CD4-positive, alpha-beta T cell treated with Interferon alpha-2 for 1 hour (primary cell): ENCODE measurements at regions not wholly inside any gene's neighbourhood (a gene's known extent, or its start where the extent isn't known, plus 50 kb on each side); places are given as distances from the start of the nearest gene placed in this dataset.

ENCODE experiments used
- DNase-seq, 2 donors: peaks; one replicate each; pipeline ENCODE4 v3.0.0-alpha.2; 2020 to 2022

GRCh38 chr4:107220976-107221375 lies 184.9 kb upstream of the DKK2 start:
- no peak for DNase-seq

DNA sequence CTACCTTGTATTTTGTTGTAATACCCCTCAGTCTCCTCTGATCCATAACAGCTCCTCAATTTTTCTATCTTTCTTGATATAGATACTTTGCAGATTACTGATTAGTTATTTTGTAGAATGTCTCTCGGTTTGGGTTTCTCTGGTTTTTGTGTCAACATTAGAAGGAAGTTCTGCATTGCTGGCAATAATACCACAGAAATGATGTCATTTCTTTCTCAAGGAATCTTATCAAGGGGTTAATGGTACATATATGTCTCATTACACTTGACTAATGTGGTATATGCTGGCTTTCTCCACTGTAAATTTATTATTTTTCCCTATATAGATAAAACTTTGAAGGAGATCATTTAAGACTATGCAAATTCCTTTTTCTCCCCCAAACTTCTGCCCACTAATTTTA lies 183.6 kb upstream of the DKK2 start:
- no peak for DNase-seq

DNA sequence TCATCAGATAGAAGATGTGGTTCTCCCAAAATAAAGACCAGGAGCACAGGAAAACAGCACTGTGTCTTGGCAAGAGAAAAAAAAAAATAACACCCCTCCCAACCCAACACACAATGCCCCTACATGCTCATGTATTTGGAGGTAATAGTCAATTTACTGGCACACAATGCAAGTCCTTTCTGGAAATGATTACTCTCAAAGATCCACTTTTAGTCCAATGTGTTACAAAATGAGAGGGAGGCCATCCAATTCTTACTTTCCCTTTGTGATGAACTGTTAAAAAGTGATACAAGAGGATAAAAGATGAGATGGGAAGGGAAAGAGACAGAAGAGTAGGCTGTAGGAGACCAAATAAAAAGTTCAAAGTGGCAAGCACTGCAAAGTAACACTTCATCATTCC lies 180.3 kb upstream of the DKK2 start:
- DNase-seq: no peak

DNA sequence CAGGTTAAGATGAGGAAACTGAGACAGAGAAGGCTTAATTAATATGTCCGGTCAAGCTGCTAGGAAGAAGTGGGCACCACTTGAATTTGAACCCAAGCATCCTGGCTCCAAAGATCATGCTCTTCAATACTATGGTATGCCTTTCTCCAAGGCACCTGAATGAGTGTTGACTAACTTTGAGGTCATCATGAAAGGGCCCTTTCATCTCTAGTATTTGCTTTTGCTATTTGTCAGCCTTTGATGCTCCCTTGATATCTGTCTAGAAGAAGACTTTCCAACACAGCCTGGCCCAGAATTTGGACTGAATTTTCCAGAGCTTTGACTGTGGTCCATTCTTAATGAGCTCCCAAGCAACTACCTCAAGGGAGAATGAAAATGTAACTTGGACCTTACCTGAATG lies 179.1 kb upstream of the DKK2 start:
- DNase-seq: no peak

DNA sequence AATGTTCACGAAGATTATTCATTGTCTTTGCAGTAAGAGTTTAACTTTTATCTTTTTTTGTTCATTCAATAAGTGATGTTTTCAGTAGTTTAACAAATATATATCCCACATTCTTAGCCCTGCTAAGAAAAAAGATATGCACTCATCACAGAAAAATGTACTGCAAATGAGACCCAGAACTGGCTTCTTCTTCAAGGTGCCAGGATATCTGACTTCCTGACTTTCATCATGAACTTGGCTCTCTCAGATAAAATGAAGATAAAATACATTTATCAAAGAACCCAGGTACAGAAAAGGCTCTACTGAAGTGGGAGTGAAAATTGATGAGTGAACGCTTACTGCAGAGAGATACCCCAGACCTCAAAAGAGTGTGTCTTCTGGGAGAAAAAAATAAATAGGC lies 177.8 kb upstream of the DKK2 start:
- no peak for DNase-seq

GRCh38 chr4:107213410-107213809 lies 177.3 kb upstream of the DKK2 start:
- DNase-seq: no peak

DNA sequence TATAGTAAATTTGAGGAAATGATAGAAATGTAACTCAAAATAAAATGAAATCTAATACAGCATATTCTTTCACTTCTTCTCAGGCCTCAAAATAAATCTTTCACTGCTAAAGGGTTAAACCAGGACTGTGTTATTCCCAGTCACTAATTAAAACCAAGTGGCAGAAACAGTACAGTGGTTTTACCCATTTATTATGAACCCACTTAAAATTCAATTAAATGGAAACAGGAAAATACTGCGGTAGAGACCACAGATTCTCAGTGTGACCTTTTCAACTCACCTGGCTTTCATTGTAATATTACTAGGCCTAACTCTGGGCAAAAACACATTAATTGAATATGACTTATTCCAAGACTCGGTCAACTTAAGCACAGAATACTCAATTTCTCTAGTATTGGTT lies 176.5 kb upstream of the DKK2 start:
- no peak for DNase-seq

DNA sequence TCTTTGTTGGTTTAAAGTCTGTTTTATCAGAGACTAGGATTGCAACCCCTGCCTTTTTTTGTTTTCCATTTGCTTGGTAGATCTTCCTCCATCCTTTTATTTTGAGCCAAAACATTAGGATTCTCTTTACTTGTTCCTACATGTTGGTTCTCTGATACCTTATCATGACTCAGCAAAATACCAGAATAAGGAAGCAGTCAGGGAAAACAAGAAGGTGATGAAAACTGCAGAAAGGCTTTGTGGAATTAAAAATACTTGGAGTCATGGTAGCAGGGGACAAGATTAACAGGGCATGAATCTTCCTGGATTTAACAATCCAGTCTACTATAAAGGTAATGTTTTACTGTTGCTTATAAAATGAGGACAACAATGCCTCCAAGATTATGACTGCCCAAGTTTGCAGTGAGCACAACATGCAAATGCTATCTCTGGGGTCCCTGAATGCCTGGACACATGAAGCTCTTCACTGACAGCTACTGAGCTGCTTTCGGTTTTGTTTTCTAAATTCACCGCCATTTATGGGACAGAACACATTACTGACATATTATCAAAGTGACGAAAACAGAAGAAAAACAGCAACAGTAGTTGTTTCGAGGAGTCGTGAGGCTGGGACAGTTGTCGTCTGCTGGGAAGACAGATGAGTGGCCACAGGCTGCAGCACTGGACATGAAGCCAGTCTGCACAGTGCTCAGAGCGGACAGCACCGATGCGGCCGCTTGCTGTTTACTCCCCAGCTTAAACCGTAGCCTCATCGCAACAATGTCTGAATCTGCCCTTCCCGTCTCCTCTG lies 174.5 kb upstream of the DKK2 start:
- no peak for DNase-seq

DNA sequence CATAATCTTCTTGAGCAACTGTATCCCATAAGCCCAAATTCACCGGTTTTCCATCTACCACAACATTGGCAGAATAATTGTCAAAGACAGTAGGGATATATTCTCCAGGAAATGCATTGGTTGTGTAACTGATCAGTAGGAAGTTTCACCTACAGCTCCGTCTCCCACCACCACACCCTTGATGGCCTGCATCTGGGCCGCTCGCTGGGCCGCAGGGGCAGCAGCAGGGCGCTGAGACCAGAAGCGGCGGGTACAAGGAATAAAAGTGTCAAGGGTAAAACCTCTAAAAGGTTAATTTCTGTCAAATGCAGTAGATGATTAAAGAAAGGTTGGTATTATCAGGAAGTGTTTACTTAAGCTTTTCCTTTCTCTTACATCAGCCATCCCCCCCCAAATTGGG lies 167.6 kb upstream of the DKK2 start:
- no peak for DNase-seq

GRCh38 chr4:107202744-107203143 lies 166.6 kb upstream of the DKK2 start:
- no peak for DNase-seq

DNA sequence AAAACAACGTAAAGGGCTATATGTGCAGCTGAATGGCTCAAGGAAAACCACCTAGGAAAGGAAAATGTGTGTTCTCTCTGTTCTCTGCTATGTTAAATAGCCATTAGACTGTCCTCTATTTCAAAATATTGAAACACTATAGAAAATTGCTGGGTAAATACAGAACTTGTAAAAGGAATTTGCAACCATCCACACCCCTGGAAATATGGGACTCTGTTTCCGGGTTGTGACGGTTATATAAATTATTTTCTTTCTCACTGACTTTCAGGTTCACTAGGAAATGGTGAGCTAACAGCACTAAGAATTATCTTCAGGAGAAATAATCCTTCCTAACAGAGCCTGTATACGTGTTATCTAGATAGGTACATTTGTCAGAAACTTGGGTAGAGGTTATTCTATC lies 161.0 kb upstream of the DKK2 start:
- no peak for DNase-seq

GRCh38 chr4:107196312-107196711 lies 160.2 kb upstream of the DKK2 start:
- no peak for DNase-seq

DNA sequence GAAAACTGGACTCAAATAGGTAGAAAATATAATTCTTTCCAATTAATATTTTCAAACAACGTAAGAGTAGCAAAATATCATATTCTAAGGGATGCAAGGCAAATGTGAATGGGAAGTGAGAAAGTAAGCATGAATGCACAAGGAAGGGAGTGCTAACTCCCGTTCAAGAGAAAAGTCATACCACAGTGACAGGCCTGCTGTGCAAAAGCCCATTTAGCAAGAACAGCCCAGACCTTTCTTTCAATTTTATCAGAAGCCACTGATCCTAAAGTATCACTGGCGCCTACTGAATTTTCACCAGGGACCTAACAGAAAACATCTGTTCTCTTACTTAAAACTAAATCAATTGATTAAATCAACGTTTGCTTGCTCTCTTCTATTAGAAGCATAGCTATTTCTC lies 157.9 kb upstream of the DKK2 start:
- no peak for DNase-seq

- DNase-seq: no peak
Measured at GRCh38 chr4:107192601-107193000, 156.5 kb upstream of the DKK2 start.

DNA sequence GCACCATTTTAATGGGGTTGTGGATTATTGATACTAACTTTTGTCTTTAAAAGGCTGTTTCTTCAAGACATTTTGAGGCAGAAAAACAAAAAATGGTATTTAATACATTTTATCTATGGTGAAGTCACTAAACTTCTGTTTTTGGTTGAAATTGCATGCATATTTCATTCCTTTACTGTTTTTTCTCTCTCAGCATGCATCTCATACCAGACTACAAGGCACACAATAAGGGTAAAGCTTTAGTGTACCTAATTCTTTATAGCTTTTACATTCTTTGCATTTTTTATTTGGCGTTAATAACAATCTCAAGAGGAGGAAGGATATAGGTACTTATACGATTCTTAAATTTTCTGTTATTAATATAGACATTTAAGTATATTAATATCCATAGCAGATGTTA lies 151.0 kb upstream of the DKK2 start:
- DNase-seq: no peak

DNA sequence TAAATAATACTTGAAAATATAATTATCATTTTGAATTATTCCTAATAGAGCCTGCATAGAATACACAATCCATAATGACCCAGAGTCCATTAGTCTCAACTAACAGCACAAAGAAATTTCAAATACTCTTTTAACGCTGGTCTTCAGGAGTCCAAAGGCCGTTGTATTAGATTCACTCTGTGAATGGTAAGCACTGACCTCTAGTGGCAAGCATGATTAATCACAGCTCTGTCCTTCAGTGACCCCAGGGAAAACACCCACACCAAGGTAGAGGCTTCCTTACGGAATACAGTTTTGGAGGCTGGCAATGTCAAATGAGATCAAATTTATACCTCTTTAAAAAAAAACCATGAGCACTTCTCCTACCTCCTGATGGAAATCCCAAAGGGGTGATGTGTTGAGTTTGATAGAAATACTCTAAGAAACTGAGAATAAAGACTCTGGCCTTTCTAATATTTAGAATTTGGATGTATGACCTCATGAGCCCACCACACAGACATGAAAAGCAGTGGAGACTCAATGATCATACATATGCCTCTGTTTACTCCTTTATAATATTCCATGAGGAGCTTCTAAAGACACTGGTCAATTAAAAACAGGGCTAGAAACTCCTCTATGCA lies 147.2 kb upstream of the DKK2 start:
- DNase-seq: peak in 1 of 2 donors; percentile 35

DNA sequence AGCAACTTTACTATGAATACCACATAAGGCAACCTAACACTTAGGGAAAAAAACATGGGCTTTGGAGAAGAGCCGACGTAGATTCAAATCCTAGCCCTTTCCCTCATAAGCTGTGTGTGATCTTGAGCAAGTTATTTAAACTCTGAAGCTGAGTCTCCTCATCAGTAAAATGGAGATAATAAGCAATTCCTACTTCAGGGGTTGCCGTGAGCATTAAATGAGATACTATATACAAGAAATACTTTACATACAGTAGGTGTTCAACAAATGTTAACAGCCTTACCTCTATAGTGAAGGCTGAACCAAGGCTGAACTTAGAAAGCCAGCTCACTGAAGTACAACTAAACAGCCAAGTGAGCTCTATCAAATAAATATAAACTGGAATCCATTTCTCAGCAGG lies 146.2 kb upstream of the DKK2 start:
- DNase-seq: no peak

- no peak for DNase-seq
Measured at GRCh38 chr4:107166873-107167450, 130.8 kb upstream of the DKK2 start.

DNA sequence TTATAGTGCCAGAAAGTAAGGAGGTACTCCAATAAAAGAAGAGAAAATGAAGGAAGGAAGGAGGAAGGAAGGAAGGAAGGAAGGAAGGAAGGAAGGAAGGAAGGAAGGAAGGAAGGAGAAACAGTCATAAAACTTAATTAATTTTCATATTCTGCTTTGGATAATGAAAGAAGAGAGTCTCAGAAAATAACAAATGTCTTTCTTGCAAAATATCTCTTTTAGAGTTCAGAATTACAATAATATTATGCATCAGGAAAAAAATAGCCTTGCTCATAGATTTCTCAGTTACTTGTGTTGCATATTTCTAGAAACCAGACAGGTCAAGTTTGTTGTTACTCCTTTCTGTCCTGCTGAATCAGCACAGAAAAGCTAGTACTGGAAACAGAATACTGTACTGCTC lies 130.1 kb upstream of the DKK2 start:
- DNase-seq: no peak

DNA sequence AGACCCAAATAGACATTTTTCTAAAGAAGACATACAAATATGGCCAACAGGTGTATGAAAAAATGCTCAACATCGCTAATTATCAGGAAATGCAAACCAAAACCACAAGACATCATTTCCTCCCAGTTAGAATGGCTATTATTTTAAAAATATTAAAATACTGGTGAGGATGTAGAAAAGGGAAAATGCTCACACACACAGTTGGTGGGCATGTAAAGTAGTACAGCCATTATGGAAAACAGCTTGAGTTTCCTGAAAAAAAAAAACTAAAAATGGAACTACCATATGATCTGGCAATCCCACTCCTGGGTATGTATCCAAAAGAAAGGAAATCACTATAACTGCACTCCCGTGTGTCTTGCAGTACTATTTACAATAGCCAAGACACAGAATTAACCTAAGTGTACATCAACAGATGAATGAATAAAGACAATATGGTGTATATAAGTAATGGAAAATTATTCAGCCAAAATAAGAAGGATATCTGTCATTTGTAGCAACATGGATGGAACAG lies 128.9 kb upstream of the DKK2 start:
- no peak for DNase-seq

DNA sequence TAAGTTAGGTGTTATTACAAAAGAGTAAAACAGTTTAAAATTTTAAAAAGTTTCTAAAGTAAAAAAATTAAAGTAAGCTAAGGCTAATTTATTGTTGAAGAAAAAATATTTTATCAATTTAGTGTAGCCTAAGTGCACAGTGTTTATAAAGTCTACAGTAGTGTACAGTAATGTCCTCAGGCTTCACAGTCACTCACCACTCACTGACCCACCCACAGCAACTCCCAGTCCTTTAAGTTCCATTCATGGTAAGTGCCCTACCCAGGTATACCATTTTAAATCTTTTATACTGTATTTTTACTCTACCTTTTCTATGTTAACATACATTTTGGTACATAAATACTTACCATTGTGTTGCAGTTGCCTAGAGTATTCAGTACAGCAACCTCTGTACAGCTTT lies 120.3 kb upstream of the DKK2 start:
- DNase-seq: no peak

DNA sequence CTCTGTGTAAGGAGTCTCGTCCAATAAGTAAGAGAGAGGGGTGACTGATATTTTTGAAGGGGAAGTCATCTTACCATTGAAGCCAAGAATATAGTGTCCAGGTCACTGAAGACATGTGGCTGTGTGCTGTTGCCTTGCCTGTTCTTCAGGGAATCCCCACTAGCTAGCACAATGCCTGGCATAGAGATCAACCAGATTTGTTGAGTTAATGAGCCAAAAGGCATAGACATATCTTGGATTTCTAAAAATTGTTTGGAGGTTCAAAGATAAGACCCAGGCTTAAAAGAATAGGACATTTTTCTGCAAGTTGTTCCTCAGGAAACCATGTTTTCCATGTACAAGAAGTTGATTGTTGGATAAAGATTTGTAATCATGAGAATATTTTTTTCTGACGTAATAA lies 119.3 kb upstream of the DKK2 start:
- no peak for DNase-seq

- DNase-seq: no peak
Measured at GRCh38 chr4:107153956-107154355, 117.8 kb upstream of the DKK2 start.

DNA sequence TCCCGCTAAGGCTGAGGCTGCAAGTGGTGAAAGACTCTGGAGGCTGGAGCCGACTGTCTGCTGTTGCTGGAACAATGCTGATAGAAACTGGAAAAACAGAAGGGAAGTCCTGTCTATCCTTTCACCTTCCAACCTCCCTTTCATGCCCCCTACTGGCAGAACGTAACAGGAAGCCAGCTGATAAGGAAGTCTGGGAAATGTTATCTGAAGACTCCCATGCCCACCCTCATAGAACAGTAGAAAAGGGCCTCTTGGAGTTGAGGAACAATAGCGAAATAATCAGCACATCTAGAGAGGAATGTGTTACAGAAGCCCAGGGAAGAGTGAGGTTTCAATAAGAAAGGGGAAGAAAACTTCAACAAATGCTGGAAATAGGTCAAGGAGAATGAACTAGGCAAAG lies 117.1 kb upstream of the DKK2 start:
- no peak for DNase-seq
